GM21381 (cell line): ENCODE measurements at regions not wholly inside any gene's neighbourhood (a gene's known extent, or its start where the extent isn't known, plus 50 kb on each side); places are given as distances from the start of the nearest gene placed in this dataset.

Source experiments
- ATAC-seq: cut with Tn5 transposase; IDR thresholded peaks from one replicate; pipeline ENCODE4 v1.9.1; 2021; ENCODE audit warnings: mild to moderate bottlenecking, moderate library complexity; ENCODE audit not compliant: unreplicated experiment

- ATAC-seq = no peak
These were observed 55.7 kb upstream of the OR5AN1 start for GRCh38 chr11:59302991-59303390.

GRCh38 chr11:59295435-59295834, 63.3 kb upstream of the OR5AN1 start:
- ATAC-seq = no peak

- ATAC-seq = no peak
These were observed 66.1 kb upstream of the OR5AN1 start for GRCh38 chr11:59292611-59293010.

GRCh38 chr11:59291228-59291627, 67.5 kb upstream of the OR5AN1 start:
- no peak for ATAC-seq

- no peak for ATAC-seq
These were observed 69.1 kb upstream of the OR5AN1 start for GRCh38 chr11:59289356-59290181.

- ATAC-seq = no peak
These were observed 72.9 kb upstream of the OR5AN1 start for GRCh38 chr11:59285716-59286260.

- no peak for ATAC-seq
These were observed 72.0 kb upstream of the MPEG1 start for GRCh38 chr11:59284773-59285129.

- peak; percentile 68 for ATAC-seq
These were observed 71.4 kb upstream of the MPEG1 start for GRCh38 chr11:59283825-59284772.

- ATAC-seq = no peak
These were observed 70.6 kb upstream of the MPEG1 start for GRCh38 chr11:59283311-59283710.

GRCh38 chr11:59281177-59281576, 68.5 kb upstream of the MPEG1 start:
- no peak for ATAC-seq

GRCh38 chr11:59273373-59273841, 60.7 kb upstream of the MPEG1 start:
- peak; percentile 82 for ATAC-seq

- peak; percentile 9 for ATAC-seq
These were observed 60.1 kb upstream of the MPEG1 start for GRCh38 chr11:59272771-59273372.

GRCh38 chr11:59271811-59272327, 59.1 kb upstream of the MPEG1 start:
- ATAC-seq = no peak

- ATAC-seq = no peak
These were observed 58.6 kb upstream of the MPEG1 start for GRCh38 chr11:59271247-59271755.

GRCh38 chr11:59267736-59268475, 55.2 kb upstream of the MPEG1 start:
- ATAC-seq = peak; percentile 7

- peak; percentile 56 for ATAC-seq
These were observed 54.5 kb upstream of the MPEG1 start for GRCh38 chr11:59267196-59267595.

GRCh38 chr11:59266491-59266890, 53.8 kb upstream of the MPEG1 start:
- no peak for ATAC-seq

- no peak for ATAC-seq
These were observed 53.0 kb upstream of the MPEG1 start for GRCh38 chr11:59265735-59266134.

GRCh38 chr11:59264736-59265135, 52.0 kb upstream of the MPEG1 start:
- ATAC-seq = no peak
